GM21447 (cell line): ENCODE measurements at regions not wholly inside any gene's neighbourhood (a gene's known extent, or its start where the extent isn't known, plus 50 kb on each side); places are given as distances from the start of the nearest gene placed in this dataset.

Source experiments
- ATAC-seq: cut with Tn5 transposase; IDR thresholded peaks from one replicate; pipeline ENCODE4 v1.9.1; 2021; ENCODE audit not compliant: unreplicated experiment

DNA sequence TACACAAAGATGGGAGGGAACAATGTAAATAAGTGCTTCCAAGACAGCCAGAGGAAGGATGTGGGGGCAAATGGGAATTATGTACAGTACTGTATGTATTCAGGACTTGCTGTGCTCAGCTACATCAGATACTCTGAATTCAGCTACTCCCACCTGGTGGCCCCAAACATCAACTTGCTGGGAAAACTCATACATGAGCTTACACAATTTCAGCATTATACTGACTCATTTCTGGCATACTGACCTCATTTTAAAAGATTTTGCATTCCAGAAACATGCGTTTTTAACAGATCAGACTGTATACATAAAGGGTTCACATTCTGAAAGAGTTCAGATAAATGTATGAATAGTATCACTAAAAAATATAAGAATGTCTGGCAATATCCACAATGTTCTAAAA, 59.7 kb downstream of the GPX5 start:
- no peak for ATAC-seq

GRCh38 chr6:28586324-28586723, 60.6 kb downstream of the GPX5 start:
- no peak for ATAC-seq

GRCh38 chr6:28586962-28587745, 61.5 kb downstream of the GPX5 start:
- ATAC-seq, result peak; percentile 66

GRCh38 chr6:28587746-28588075, 62.0 kb downstream of the GPX5 start:
- no peak for ATAC-seq

GRCh38 chr6:28588666-28589065, 63.0 kb downstream of the GPX5 start:
- ATAC-seq, result no peak

GRCh38 chr6:28589234-28589956, 63.7 kb downstream of the GPX5 start:
- ATAC-seq, result peak; percentile 67

GRCh38 chr6:28589957-28590349, 64.3 kb downstream of the GPX5 start:
- no peak for ATAC-seq

DNA sequence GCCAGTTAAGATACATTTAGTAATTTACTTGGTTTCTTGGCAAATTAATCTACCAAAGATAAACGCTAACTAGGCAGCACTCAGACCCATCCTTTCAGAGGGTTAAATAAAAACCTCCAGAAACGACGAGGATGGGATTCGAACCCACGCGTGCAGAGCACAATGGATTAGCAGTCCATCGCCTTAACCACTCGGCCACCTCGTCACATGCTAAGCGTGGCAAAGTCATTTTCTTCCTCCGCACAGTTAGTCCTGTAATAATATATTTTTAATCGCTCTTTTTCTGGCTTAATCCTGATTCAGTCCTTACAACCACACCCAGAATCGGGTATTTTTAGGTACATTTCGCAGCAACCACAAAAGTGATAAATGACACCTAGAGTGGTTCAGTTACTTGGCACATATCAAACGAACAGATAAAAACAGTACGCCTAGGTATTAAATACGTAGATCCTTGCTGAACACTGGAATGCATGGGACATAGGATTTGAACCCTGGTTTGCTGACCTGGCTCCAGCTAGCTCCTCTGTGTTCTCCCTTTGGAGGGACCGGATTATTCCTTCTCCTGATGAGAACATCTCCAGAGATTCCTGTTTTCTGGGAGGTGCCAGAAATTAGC, 71.6 kb downstream of the GPX5 start:
- no peak for ATAC-seq

- ATAC-seq, result no peak
These were observed 72.4 kb downstream of the GPX5 start for GRCh38 chr6:28597924-28598722.

DNA sequence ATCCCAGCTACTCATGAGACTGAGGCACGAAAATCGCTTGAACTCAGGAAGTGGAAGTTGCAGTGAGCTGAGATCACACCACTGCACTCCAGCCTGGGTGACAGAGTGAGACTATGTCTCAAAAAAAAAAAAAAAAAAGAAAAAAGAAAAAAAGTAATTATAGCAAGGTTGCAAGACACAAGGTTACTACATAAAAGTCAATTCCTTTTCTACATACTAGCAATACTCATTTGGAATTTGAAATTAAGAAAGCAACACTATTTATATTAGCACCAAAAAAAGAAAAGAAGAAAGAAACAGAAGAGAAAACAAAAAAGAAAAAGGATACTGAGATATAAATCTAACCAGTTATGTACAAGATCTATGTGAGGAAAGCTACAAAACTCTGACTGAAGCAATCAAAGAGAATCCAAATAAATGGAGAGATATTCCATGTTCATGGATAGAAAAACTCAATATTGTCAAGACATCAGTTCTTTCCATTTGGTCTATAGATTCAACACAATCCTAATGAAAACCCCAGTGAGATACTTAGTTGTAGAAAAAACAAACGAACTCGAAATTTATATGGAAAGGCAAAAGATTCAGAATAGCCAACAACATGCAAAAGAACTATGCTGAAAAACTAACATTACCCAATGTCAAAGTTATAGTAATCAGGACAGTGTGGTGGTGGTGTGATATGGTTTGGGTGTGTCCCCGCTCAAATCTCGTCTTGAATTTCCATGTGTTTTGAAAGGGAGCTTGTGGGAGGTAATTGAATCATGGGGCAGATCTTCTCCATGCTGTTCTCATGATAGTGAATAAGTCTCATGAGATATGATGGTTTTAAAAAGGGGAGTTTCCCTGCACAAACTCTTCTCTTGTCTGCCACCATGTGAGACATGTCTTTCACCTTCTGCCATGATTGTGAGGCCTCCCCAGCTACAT, 73.3 kb downstream of the GPX5 start:
- no peak for ATAC-seq

GRCh38 chr6:28600245-28600644, 74.6 kb downstream of the GPX5 start:
- no peak for ATAC-seq

DNA sequence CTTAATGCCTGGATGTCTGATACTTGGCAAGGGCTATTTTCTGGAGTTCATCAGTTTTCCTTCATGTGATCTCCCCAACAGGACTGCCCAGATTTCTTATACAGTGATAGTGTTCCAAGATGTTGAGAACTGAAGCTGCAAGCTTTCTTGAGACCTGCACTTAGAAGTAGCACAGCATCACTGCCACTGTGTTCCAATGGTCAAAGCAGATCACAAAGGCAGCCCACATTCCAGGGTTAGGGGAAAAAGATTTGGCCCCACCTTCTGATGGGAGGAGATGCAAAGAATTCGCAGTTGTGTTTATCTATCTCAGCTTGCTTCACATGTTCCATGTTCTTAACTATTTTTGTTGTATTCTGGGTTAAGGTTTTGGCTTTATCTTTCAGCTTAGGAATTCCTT, 78.2 kb downstream of the GPX5 start:
- no peak for ATAC-seq

GRCh38 chr6:28606424-28607391, 81.0 kb downstream of the GPX5 start:
- no peak for ATAC-seq

DNA sequence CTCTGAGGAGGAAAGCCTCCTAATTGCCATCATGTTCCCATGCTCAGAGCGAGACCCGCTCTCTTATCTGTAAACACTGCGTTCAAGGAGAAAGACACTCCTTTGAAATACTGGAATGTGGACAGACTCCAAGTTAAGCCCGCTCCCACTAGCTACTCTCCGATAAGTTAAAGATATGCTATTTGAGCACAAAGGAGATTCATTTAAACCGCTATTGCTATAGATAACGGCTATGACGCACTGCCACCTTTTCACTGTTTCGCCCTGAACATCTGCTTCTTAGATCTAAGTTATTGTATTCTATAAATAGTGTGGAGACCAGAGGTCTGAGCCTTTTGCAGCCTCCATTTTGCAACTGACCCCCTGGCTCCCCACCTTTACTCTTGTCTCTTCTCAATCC, 82.3 kb downstream of the GPX5 start:
- ATAC-seq, result no peak

DNA sequence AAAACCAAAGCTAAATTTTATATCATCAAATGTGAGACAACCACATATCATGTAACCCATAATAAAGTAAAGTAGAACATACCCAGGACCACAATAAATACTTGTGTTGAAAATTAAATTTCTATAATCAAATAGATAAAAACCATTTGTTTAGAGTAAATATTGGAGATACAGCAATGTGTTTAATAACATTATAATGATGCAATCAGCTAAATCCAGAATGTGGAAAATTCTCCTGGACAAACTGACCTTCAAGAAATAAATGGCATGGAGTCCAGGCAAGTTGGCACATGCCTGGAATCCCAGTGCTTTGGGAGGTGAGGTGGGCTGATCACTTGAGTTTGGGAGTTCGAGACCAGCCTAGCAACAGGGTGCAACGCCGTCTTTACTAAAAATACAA, 84.0 kb downstream of the GPX5 start:
- ATAC-seq, result no peak

GRCh38 chr6:28615616-28615954, 89.9 kb downstream of the GPX5 start:
- no peak for ATAC-seq

GRCh38 chr6:28615955-28616747, 90.5 kb downstream of the GPX5 start:
- no peak for ATAC-seq

DNA sequence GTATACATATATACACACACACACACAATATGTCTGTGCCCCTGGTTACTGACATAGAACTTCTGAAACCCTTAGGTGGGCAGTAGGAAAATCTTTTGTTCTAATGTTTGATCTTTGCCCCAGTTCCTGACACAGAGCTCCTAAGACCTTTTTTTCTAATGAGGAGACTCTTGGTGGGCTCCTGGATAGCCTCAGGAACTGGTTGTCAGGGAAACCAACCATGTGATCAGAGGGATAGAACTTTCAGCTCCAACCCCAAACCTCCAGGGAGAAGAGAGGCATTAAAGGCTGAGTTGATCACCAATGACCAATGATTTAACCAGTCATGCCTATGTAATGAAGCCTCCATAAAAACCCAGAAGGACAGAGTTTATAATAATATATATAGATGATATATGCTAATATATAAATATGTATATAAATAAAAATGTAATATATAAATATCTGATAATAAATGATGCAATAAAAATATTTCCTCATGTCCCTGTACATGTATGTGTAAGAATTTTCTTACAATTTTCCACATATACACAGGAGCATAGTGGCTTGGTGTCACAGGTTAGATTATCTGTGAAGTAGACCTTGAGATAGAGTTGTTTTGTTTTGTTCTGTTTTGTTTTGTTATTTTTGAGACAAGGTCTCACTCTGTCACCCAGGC, 93.3 kb downstream of the GPX5 start:
- ATAC-seq, result no peak
